ENCODE measurements at regions not wholly inside any gene's neighbourhood (a gene's known extent, or its start where the extent isn't known, plus 50 kb on each side); places are given as distances from the start of the nearest gene placed in this dataset.

DNA sequence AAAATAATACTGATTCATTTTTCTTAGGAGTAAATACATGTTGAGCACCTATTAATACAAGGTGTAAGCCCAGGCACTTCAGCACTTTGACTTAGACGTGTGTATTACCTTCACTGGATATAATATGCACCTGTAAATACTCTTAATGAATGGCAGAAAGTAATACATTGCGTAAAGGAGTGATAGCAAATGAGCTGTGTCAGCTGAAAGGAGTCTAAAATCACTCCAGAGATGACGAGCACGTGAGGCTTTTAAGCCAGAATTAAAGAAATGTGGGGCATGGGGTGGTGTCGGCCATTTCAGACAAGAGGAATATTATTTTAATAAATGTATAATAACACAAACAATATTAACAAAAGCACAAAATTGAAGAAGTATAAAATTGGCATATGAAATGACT, 722.7 kb downstream of the EPHA4 start:
- no peaks in the 10 kb centered on the region for H3K27me3 ChIP-seq
- ATAC-seq = no peak
- no peak for DNase-seq
- no peaks in the 10 kb centered on the region for H3K36me3 ChIP-seq (replicated peaks in 1 of 2; ENCODE audit: insufficient read depth in 1 of 2, low read depth in 2 of 2)
- H3K9me3 ChIP-seq = no peaks in the 10 kb centered on the region
- H3K4me3 ChIP-seq = no peak overlapping the region
- H3K4me1 ChIP-seq = no peaks in the 10 kb centered on the region
- TF ChIP-seq POLR2A (IDR thresholded peaks at IDR 0.05) (no peak), CTCF (IDR thresholded peaks at IDR 0.05) (no peak)
- H3K27ac ChIP-seq = no peak overlapping the region
- WGBS, 2 donors = 48 to 62% methylated on average over 5 of the region's 5 CpGs
- intact Hi-C loops (cut with DNase I) = no loop called here

DNA sequence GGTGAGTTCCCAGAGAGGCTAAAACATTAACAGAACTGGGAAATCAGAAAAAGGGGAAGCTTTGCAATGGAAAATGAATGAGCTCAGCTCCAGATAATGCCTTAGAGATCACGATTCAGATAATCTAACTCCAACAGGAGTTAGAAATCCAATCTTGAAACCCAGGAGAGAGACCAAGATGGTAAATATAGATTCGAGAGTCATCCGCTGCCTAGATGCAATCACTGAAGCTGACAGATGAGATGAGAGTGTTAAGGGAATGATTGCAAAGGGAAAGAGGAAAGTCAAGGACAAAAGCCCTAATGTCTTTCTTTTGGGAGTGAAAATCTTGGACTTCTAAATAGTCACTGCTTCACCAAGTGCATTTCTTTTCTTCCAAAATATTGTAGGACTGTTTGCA, 722.0 kb downstream of the EPHA4 start:
- WGBS, 2 donors = 29 to 31% methylated on average over 3 of the region's 3 CpGs
- DNase-seq = no peak
- H3K36me3 ChIP-seq (replicated peaks in 1 of 2; ENCODE audit: insufficient read depth in 1 of 2, low read depth in 2 of 2) = no peaks in the 10 kb centered on the region
- TF ChIP-seq CTCF (IDR thresholded peaks at IDR 0.05) (no peak), POLR2A (IDR thresholded peaks at IDR 0.05) (no peak)
- no peak overlapping the region for H3K27ac ChIP-seq
- no peak overlapping the region for H3K4me3 ChIP-seq
- no peaks in the 10 kb centered on the region for H3K27me3 ChIP-seq
- intact Hi-C loops (cut with DNase I) = no loop called here
- no peaks in the 10 kb centered on the region for H3K9me3 ChIP-seq
- no peak for ATAC-seq
- no peaks in the 10 kb centered on the region for H3K4me1 ChIP-seq

- DNase-seq (no peak), ATAC-seq (no peak)
- Histone ChIP-seq H3K4me3 (no peak overlapping the region), H3K9me3 (no peaks in the 10 kb centered on the region), H3K4me1 (no peaks in the 10 kb centered on the region), H3K36me3 (replicated peaks in 1 of 2; ENCODE audit: insufficient read depth in 1 of 2, low read depth in 2 of 2) (no peaks in the 10 kb centered on the region), H3K27me3 (no peaks in the 10 kb centered on the region), H3K27ac (no peak overlapping the region)
- TF ChIP-seq CTCF (IDR thresholded peaks at IDR 0.05) (no peak), POLR2A (IDR thresholded peaks at IDR 0.05) (no peak)
- WGBS, 2 donors = 29 to 58% methylated on average over 2 of the region's 2 CpGs
- intact Hi-C loops (cut with DNase I) = no loop called here
These were observed 716.8 kb downstream of the EPHA4 start for GRCh38 chr2:220855296-220855695.

- H3K4me3 ChIP-seq = no peak overlapping the region
- H3K27me3 ChIP-seq = no peaks in the 10 kb centered on the region
- 58 to 60% methylated on average over 2 of the region's 2 CpGs for WGBS, 2 donors
- no peak for ATAC-seq
- intact Hi-C loops (cut with DNase I) = no loop called here
- H3K4me1 ChIP-seq = no peaks in the 10 kb centered on the region
- no peaks in the 10 kb centered on the region for H3K9me3 ChIP-seq
- no peaks in the 10 kb centered on the region for H3K36me3 ChIP-seq (replicated peaks in 1 of 2; ENCODE audit: insufficient read depth in 1 of 2, low read depth in 2 of 2)
- no peak for TF ChIP-seq CTCF (IDR thresholded peaks at IDR 0.05)
- no peak for TF ChIP-seq POLR2A (IDR thresholded peaks at IDR 0.05)
- no peak for DNase-seq
- H3K27ac ChIP-seq = no peak overlapping the region
These were observed 715.6 kb downstream of the EPHA4 start for GRCh38 chr2:220856486-220856885.

GRCh38 chr2:220857368-220857767, 714.7 kb downstream of the EPHA4 start:
- 62 to 71% methylated on average over 1 of the region's 1 CpG for WGBS, 2 donors
- intact Hi-C loops (cut with DNase I) = no loop called here
- ATAC-seq = no peak

More at GRCh38 chr2:220857368-220857767, 714.7 kb downstream of the EPHA4 start:
- TF ChIP-seq CTCF (IDR thresholded peaks at IDR 0.05) = no peak
- no peak for TF ChIP-seq POLR2A (IDR thresholded peaks at IDR 0.05)
- no peaks in the 10 kb centered on the region for H3K36me3 ChIP-seq (replicated peaks in 1 of 2; ENCODE audit: insufficient read depth in 1 of 2, low read depth in 2 of 2)
- no peaks in the 10 kb centered on the region for H3K9me3 ChIP-seq
- no peaks in the 10 kb centered on the region for H3K4me1 ChIP-seq
- no peak overlapping the region for H3K27ac ChIP-seq
- H3K4me3 ChIP-seq = no peak overlapping the region
- no peak for DNase-seq
- no peaks in the 10 kb centered on the region for H3K27me3 ChIP-seq

All from body of pancreas (tissue), 4 donors.